ENCODE measurements at regions not wholly inside any gene's neighbourhood (a gene's known extent, or its start where the extent isn't known, plus 50 kb on each side); places are given as distances from the start of the nearest gene placed in this dataset.

DNA sequence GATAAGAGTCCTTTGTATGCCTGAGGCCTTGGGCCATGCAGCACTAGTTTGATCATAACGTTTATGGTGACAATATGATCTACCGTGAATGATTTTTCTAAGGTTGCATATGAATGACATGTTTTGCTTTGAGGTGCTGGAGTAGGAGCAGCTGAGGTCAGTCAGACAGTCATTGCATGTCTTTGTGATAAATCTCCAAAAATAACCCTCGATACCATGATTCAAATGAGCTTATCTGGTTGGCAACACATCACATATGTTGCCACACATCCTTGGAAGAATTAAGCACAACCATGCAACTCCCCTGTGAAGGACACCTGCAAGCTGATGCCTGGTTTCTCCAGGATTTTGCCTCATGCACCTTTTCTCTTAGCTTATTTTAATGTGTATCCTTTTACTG lies 394.5 kb downstream of the LTN1 start:
- TF ChIP-seq FOXK1 (CRISPR knock-in tag; IDR thresholded peaks at IDR 0.05) (no peak), NR2C2 (CRISPR knock-in tag; IDR thresholded peaks at IDR 0.05) (no peak), ZNF263 (CRISPR knock-in tag; IDR thresholded peaks at IDR 0.05; ENCODE audit: low read depth) (no peak), ATF1 (CRISPR knock-in tag; IDR thresholded peaks at IDR 0.05) (no peak)
- TF ChIP-seq, protein P1, sequence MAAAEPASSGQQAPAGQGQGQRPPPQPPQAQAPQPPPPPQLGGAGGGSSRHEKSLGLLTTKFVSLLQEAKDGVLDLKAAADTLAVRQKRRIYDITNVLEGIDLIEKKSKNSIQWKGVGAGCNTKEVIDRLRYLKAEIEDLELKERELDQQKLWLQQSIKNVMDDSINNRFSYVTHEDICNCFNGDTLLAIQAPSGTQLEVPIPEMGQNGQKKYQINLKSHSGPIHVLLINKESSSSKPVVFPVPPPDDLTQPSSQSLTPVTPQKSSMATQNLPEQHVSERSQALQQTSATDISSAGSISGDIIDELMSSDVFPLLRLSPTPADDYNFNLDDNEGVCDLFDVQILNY (CRISPR knock-in tag; IDR thresholded peaks at IDR 0.05), result no peak
- TF ChIP-seq, protein P2, sequence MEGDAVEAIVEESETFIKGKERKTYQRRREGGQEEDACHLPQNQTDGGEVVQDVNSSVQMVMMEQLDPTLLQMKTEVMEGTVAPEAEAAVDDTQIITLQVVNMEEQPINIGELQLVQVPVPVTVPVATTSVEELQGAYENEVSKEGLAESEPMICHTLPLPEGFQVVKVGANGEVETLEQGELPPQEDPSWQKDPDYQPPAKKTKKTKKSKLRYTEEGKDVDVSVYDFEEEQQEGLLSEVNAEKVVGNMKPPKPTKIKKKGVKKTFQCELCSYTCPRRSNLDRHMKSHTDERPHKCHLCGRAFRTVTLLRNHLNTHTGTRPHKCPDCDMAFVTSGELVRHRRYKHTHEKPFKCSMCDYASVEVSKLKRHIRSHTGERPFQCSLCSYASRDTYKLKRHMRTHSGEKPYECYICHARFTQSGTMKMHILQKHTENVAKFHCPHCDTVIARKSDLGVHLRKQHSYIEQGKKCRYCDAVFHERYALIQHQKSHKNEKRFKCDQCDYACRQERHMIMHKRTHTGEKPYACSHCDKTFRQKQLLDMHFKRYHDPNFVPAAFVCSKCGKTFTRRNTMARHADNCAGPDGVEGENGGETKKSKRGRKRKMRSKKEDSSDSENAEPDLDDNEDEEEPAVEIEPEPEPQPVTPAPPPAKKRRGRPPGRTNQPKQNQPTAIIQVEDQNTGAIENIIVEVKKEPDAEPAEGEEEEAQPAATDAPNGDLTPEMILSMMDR (IDR thresholded peaks at IDR 0.05), result no peak
